HEK293 (cell line): ENCODE measurements at regions not wholly inside any gene's neighbourhood (a gene's known extent, or its start where the extent isn't known, plus 50 kb on each side); places are given as distances from the start of the nearest gene placed in this dataset.

Experiments
- CTCF ChIA-PET: fragments of 350-600 bp; formaldehyde crosslinking; extraction: SDS; loops from one replicate; lab custom pipeline; 2021; ENCODE audit warnings: antibody characterized with exemption; lab: Yijun Ruan, JAX
- POLR2A ChIA-PET: fragments of 300-600 bp; formaldehyde crosslinking; extraction: SDS; loops from one replicate; lab custom pipeline; 2020; ENCODE audit warnings: antibody characterized with exemption, inconsistent platforms; lab: Yijun Ruan, JAX
- H3K27ac ChIP-seq: fragments of 200-500 bp; sonication (Bioruptor generic); 2 replicates; pipeline ENCODE4 v1.5.1; 2014; ENCODE audit warnings: low read depth, low read length, control low read depth, inconsistent platforms; ENCODE audit errors: extremely low read depth
- H3K36me3 ChIP-seq, 2 experiments: fragments of 200-500 bp in 1 of 2; sonication (Bioruptor generic) in 1 of 2; 1 replicate in 1 of 2; 2 replicates in 1 of 2; pipeline ENCODE4 v1.5.1; 2014 to 2017; ENCODE audit warnings: inconsistent platforms in 2 of 2, low read length in 2 of 2; ENCODE audit not compliant: control insufficient read depth in 2 of 2, insufficient read depth in 1 of 2
- H3K4me1 ChIP-seq: fragments of 200-500 bp; sonication (Bioruptor generic); 2 replicates; pipeline ENCODE4 v1.5.1; 2014; ENCODE audit warnings: mild to moderate bottlenecking, low read length, inconsistent platforms; ENCODE audit not compliant: control insufficient read depth, insufficient read depth
- H3K4me3 ChIP-seq: 2 replicates; pipeline ENCODE4 v1.5.1; 2011; ENCODE audit warnings: low read depth, mild to moderate bottlenecking, control low read depth, low read length, moderate library complexity
- H3K9me3 ChIP-seq: fragments of 200-500 bp; sonication (Bioruptor generic); 2 replicates; pipeline ENCODE4 v1.5.1; 2014; ENCODE audit warnings: low read depth, low read length, inconsistent platforms; ENCODE audit not compliant: control insufficient read depth, insufficient read depth
- HOXD13 ChIP-seq: sonication (generic); formaldehyde crosslinking; IDR thresholded peaks from 2 replicates; pipeline ENCODE4 v1.8.0; 2022; ENCODE audit warnings: missing genetic modification reagents, borderline replicate concordance
- MEIS1 ChIP-seq: sonication (generic); formaldehyde crosslinking; IDR thresholded peaks from 2 replicates; pipeline ENCODE4 v1.8.1; 2022; ENCODE audit warnings: missing genetic modification reagents, mild to moderate bottlenecking, borderline replicate concordance
- REPIN1 ChIP-seq: fragments of 450-650 bp; formaldehyde crosslinking; IDR thresholded peaks from 2 replicates; pipeline ENCODE4 v1.5.1; 2017; ENCODE audit warnings: missing biosample characterization, missing genetic modification characterization, low read depth
- ZBTB7A ChIP-seq: fragments of 450-650 bp; formaldehyde crosslinking; IDR thresholded peaks from 2 replicates; pipeline ENCODE4 v1.5.1; 2016; ENCODE audit warnings: low read depth, missing biosample characterization, missing genetic modification characterization
- ZNF157 ChIP-seq: fragments of 450-650 bp; formaldehyde crosslinking; IDR thresholded peaks from 2 replicates; pipeline ENCODE4 v1.5.1; 2016; ENCODE audit warnings: missing biosample characterization, missing genetic modification characterization
- ZNF223 ChIP-seq: fragments of 450-650 bp; formaldehyde crosslinking; IDR thresholded peaks from 2 replicates; pipeline ENCODE4 v1.5.1; 2016; ENCODE audit warnings: missing biosample characterization, missing genetic modification characterization
- ZNF311 ChIP-seq: fragments of 450-650 bp; formaldehyde crosslinking; IDR thresholded peaks from 2 replicates; pipeline ENCODE4 v1.5.1; 2017; ENCODE audit warnings: missing biosample characterization, missing genetic modification characterization, borderline replicate concordance
- ZNF404 ChIP-seq: fragments of 450-650 bp; formaldehyde crosslinking; IDR thresholded peaks from 2 replicates; pipeline ENCODE4 v1.5.1; 2017; ENCODE audit warnings: missing biosample characterization, missing genetic modification characterization
- ZNF473 ChIP-seq: fragments of 450-650 bp; formaldehyde crosslinking; IDR thresholded peaks from 2 replicates; pipeline ENCODE4 v1.5.1; 2017; ENCODE audit warnings: missing biosample characterization, missing genetic modification characterization
- ZNF585B ChIP-seq: fragments of 450-650 bp; formaldehyde crosslinking; IDR thresholded peaks from 2 replicates; pipeline ENCODE4 v1.5.1; 2016; ENCODE audit warnings: missing biosample characterization, missing genetic modification characterization
- ZNF677 ChIP-seq: fragments of 450-650 bp; IDR thresholded peaks from 2 replicates; pipeline ENCODE4 v1.5.0; 2018; ENCODE audit warnings: missing biosample characterization, mild to moderate bottlenecking, missing genetic modification characterization, moderate library complexity
- ZSCAN30 ChIP-seq: fragments of 450-650 bp; IDR thresholded peaks from 2 replicates; pipeline ENCODE4 v1.5.1; 2018; ENCODE audit warnings: missing biosample characterization, mild to moderate bottlenecking, missing genetic modification characterization, moderate library complexity
- TF ChIP-seq, protein P1 (sequence below): fragments of 450-650 bp; formaldehyde crosslinking; IDR thresholded peaks from 2 replicates; pipeline ENCODE4 v1.5.1; 2016; ENCODE audit warnings: missing biosample characterization, missing genetic modification characterization
- TF ChIP-seq, protein P2 (sequence below): IDR thresholded peaks from 2 replicates; pipeline ENCODE4 v1.6.1; 2011; ENCODE audit warnings: mild to moderate bottlenecking, low read depth, low read length, borderline replicate concordance
- TF ChIP-seq, protein P3 (sequence below): fragments of 450-650 bp; formaldehyde crosslinking; conservative IDR thresholded peaks from 2 replicates; pipeline ENCODE4 v1.5.1; 2016; ENCODE audit warnings: low read depth, missing biosample characterization, missing genetic modification characterization
- TF ChIP-seq, protein P4 (sequence below): fragments of 450-650 bp; formaldehyde crosslinking; IDR thresholded peaks from 2 replicates; pipeline ENCODE4 v1.5.1; 2016; ENCODE audit warnings: missing biosample characterization, missing genetic modification characterization, borderline replicate concordance
- TF ChIP-seq, protein P5 (sequence below): fragments of 450-650 bp; formaldehyde crosslinking; IDR thresholded peaks from 2 replicates; pipeline ENCODE4 v1.5.1; 2016; ENCODE audit warnings: missing biosample characterization, missing genetic modification characterization

DNA sequence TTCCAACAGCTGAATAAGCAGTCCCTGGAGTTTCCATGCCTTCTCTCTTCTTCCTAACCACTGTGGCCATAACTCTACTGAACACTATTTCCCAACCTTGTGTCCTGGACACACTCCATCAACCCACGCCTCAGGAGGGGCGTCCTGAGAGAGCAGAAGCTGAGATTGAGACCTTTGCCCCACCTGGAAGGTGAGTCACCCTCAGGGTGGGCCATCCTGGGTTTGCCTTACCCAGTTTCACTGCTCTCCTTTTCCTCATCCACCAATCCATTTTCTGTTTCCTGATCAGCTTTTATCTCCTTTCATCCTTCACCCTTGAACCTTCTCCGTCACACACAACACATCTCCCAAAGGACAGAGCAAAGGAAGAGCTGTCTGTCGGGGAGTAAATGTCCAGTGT is 91.4 kb downstream of the TMEM130 start:
- no peaks in the 10 kb centered on the region for H3K36me3 ChIP-seq
- H3K27ac ChIP-seq: no peak overlapping the region
- H3K4me1 ChIP-seq: no peaks in the 10 kb centered on the region
- ChIA-PET CTCF (no interaction called here), POLR2A (no interaction called here)
- TF ChIP-seq, protein P1, sequence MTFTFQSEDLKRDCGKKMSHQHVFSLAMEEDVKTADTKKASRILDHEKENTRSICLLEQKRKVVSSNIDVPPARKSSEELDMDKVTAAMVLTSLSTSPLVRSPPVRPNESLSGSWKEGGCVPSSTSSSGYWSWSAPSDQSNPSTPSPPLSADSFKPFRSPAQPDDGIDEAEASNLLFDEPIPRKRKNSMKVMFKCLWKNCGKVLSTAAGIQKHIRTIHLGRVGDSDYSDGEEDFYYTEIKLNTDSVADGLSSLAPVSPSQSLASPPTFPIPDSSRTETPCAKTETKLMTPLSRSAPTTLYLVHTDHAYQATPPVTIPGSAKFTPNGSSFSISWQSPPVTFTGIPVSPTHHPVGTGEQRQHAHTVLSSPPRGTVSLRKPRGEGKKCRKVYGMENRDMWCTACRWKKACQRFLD (tag by site-specific recombination): no peak
- TF ChIP-seq REPIN1 (tag by site-specific recombination) (no peak), ZNF473 (tag by site-specific recombination) (no peak), ZNF585B (tag by site-specific recombination) (no peak), ZSCAN30 (tag by site-specific recombination) (no peak), ZNF404 (tag by site-specific recombination) (no peak), HOXD13 (CRISPR knock-in tag) (no peak), ZNF157 (no peak), ZNF677 (tag by site-specific recombination) (no peak), ZNF223 (tag by site-specific recombination) (no peak), ZBTB7A (tag by site-specific recombination) (no peak), ZNF311 (tag by site-specific recombination) (no peak), MEIS1 (CRISPR knock-in tag) (no peak)
- TF ChIP-seq, protein P2, sequence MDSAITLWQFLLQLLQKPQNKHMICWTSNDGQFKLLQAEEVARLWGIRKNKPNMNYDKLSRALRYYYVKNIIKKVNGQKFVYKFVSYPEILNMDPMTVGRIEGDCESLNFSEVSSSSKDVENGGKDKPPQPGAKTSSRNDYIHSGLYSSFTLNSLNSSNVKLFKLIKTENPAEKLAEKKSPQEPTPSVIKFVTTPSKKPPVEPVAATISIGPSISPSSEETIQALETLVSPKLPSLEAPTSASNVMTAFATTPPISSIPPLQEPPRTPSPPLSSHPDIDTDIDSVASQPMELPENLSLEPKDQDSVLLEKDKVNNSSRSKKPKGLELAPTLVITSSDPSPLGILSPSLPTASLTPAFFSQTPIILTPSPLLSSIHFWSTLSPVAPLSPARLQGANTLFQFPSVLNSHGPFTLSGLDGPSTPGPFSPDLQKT: no peak
- TF ChIP-seq, protein P3, sequence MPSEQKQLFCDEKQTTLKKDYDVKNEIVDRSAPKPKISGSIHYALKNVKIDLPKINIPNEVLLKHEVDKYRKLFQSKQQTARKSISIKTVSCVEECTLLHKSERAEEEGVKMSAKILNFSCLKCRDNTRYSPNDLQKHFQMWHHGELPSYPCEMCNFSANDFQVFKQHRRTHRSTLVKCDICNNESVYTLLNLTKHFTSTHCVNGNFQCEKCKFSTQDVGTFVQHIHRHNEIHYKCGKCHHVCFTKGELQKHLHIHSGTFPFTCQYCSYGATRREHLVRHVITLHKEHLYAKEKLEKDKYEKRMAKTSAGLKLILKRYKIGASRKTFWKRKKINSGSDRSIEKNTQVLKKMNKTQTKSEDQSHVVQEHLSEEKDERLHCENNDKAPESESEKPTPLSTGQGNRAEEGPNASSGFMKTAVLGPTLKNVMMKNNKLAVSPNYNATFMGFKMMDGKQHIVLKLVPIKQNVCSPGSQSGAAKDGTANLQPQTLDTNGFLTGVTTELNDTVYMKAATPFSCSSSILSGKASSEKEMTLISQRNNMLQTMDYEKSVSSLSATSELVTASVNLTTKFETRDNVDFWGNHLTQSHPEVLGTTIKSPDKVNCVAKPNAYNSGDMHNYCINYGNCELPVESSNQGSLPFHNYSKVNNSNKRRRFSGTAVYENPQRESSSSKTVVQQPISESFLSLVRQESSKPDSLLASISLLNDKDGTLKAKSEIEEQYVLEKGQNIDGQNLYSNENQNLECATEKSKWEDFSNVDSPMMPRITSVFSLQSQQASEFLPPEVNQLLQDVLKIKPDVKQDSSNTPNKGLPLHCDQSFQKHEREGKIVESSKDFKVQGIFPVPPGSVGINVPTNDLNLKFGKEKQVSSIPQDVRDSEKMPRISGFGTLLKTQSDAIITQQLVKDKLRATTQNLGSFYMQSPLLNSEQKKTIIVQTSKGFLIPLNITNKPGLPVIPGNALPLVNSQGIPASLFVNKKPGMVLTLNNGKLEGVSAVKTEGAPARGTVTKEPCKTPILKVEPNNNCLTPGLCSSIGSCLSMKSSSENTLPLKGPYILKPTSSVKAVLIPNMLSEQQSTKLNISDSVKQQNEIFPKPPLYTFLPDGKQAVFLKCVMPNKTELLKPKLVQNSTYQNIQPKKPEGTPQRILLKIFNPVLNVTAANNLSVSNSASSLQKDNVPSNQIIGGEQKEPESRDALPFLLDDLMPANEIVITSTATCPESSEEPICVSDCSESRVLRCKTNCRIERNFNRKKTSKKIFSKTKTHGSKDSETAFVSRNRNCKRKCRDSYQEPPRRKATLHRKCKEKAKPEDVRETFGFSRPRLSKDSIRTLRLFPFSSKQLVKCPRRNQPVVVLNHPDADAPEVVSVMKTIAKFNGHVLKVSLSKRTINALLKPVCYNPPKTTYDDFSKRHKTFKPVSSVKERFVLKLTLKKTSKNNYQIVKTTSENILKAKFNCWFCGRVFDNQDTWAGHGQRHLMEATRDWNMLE: no peak
- TF ChIP-seq, protein P4, sequence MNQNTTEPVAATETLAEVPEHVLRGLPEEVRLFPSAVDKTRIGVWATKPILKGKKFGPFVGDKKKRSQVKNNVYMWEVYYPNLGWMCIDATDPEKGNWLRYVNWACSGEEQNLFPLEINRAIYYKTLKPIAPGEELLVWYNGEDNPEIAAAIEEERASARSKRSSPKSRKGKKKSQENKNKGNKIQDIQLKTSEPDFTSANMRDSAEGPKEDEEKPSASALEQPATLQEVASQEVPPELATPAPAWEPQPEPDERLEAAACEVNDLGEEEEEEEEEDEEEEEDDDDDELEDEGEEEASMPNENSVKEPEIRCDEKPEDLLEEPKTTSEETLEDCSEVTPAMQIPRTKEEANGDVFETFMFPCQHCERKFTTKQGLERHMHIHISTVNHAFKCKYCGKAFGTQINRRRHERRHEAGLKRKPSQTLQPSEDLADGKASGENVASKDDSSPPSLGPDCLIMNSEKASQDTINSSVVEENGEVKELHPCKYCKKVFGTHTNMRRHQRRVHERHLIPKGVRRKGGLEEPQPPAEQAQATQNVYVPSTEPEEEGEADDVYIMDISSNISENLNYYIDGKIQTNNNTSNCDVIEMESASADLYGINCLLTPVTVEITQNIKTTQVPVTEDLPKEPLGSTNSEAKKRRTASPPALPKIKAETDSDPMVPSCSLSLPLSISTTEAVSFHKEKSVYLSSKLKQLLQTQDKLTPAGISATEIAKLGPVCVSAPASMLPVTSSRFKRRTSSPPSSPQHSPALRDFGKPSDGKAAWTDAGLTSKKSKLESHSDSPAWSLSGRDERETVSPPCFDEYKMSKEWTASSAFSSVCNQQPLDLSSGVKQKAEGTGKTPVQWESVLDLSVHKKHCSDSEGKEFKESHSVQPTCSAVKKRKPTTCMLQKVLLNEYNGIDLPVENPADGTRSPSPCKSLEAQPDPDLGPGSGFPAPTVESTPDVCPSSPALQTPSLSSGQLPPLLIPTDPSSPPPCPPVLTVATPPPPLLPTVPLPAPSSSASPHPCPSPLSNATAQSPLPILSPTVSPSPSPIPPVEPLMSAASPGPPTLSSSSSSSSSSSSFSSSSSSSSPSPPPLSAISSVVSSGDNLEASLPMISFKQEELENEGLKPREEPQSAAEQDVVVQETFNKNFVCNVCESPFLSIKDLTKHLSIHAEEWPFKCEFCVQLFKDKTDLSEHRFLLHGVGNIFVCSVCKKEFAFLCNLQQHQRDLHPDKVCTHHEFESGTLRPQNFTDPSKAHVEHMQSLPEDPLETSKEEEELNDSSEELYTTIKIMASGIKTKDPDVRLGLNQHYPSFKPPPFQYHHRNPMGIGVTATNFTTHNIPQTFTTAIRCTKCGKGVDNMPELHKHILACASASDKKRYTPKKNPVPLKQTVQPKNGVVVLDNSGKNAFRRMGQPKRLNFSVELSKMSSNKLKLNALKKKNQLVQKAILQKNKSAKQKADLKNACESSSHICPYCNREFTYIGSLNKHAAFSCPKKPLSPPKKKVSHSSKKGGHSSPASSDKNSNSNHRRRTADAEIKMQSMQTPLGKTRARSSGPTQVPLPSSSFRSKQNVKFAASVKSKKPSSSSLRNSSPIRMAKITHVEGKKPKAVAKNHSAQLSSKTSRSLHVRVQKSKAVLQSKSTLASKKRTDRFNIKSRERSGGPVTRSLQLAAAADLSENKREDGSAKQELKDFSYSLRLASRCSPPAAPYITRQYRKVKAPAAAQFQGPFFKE (tag by site-specific recombination): no peak
- TF ChIP-seq, protein P5, sequence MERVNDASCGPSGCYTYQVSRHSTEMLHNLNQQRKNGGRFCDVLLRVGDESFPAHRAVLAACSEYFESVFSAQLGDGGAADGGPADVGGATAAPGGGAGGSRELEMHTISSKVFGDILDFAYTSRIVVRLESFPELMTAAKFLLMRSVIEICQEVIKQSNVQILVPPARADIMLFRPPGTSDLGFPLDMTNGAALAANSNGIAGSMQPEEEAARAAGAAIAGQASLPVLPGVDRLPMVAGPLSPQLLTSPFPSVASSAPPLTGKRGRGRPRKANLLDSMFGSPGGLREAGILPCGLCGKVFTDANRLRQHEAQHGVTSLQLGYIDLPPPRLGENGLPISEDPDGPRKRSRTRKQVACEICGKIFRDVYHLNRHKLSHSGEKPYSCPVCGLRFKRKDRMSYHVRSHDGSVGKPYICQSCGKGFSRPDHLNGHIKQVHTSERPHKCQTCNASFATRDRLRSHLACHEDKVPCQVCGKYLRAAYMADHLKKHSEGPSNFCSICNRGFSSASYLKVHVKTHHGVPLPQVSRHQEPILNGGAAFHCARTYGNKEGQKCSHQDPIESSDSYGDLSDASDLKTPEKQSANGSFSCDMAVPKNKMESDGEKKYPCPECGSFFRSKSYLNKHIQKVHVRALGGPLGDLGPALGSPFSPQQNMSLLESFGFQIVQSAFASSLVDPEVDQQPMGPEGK (tag by site-specific recombination): no peak
- H3K4me3 ChIP-seq: no peak overlapping the region
- no peaks in the 10 kb centered on the region for H3K9me3 ChIP-seq
